ENCODE measurements at regions not wholly inside any gene's neighbourhood (a gene's known extent, or its start where the extent isn't known, plus 50 kb on each side); places are given as distances from the start of the nearest gene placed in this dataset.

- DNase-seq (ENCODE audit: extremely low read depth in 1 of 11, low read depth in 9 of 11, low spot score in 4 of 11): no peak
These were observed 145.3 kb downstream of the CD47 start for GRCh38 chr3:107945417-107946094.

DNA sequence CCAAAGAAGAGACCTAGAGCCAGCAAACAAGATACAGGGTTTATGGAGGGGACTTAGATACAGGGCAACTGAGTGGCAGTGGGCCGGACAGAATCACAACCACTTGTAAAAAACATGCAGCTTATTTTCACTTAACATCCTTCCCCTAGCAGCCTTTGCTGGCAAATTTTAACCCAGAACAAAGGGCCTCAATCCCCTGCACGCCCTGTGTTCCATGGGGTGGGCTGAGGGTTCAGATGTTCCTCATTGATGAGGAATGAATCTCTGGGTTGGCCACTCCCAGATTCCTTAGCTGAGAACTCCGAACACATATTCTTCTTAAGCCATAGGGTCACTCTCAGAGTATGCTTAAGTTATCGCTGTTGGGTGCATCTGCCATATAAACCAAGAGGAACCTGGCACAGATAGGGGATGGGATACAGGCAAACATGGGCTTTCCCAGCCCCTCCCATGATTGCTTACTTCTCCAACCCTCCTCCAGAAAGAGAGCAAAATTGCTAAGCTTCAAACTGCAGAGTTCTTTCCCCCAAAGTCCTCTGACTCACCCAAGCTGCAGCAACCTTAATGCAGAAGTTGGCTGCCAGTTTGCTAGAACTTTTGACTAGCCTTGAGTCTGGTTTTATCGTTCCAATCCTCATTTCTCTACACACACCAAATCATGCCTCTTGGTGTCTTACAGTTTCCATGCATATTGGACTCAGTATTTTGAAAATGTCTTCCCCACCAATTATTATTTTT is 146.9 kb downstream of the CD47 start:
- DNase-seq (ENCODE audit: extremely low read depth in 1 of 11, low read depth in 9 of 11, low spot score in 4 of 11): no peak

DNA sequence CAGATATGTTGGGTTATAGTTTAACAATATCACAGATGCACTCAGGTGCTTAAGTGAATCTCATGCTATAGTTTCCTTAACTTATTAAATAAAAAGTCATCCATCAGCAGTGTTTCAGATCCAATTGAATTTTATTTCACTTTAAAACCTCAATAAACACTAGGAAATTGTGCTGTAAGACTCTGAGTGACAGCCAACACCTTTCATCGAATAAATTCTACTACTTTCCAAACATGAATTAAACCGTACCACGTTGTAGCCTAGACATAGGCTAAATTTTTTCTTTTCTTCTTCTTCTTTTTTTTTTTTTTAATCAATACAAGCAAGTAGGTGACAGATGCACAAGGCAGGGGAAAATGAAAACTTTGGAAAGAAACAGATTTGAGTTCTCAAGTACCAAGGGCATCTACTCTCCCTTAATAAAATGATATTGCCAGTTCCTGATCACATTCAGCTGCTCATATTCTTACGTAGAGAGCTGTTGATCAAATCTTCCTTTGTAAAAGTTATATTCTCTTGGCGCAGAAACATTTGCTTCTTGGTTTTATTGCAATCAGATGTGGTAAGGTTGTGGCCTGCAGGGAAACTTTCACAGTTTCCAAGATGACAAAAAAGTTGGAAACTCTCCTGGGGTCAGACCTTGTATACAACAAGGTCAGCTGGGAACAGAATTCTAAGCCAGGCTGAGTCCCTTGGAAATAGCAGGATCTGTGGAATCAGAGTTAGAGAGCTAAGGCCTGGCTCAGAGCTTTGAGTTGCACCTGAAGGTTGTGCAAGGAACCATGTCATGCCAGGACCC is 147.7 kb downstream of the CD47 start:
- no peak for DNase-seq (ENCODE audit: extremely low read depth in 1 of 11, low read depth in 9 of 11, low spot score in 4 of 11)

- DNase-seq (ENCODE audit: extremely low read depth in 1 of 11, low read depth in 9 of 11, low spot score in 4 of 11): no peak
These were observed 148.6 kb downstream of the CD47 start for GRCh38 chr3:107942244-107942643.

DNA sequence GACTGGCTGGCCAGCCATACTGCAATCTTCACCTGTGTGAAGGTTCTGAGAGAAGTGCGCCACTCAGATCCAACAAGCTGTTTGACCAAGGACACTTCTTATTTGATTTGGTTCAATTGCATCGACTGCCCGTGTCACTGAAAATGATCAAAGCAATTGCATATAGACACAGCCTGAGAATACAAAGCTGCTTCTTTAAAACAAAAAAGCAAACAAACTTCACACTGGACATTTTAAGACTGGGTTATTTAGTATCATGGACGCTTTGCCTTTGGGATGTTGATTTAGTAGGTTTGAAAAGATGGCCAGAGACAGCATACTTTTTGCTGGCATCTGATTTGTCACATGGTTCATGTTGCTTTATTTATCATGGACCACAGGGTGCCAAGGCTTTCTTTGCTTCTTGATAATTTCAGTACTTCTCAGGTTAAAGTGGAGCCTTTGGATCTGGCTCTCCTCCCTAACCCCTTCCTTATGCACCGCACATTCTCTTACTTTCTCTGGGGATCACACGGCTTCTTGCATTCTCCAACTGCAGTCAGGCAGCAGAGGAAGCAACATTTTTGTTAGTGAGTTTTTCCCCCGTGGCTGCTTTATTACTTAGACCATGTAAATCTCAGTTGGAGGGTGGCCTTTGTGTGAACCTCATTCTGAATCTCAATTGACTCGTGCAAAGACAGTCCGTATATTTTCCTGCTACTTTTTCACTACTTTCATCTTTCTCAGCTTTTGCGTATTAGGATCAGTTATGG is 151.0 kb downstream of the CD47 start:
- no peak for DNase-seq (ENCODE audit: extremely low read depth in 1 of 11, low read depth in 9 of 11, low spot score in 4 of 11)

GRCh38 chr3:107938143-107938542 is 152.7 kb downstream of the CD47 start:
- peak in 1 of 11 donors; percentile 22 for DNase-seq (ENCODE audit: extremely low read depth in 1 of 11, low read depth in 9 of 11, low spot score in 4 of 11)

DNA sequence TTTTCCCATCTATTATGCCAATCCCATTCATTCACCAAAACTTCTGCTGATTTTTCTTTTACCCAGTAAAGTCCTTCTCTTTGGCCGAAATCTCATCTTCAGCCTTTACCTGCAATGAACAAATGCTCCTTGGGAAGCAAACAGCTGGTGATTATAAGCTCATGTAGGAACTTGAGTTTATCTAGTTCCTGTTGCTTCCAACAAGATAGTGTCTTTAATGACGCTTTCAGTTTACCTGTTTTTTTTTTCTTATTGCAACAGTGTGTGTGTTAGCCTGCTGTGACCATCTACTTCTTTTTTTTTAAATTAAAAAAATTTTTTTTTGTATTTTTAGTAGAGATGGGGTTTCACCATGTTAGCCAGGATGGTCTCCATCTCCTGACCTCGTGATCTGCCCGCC is 156.0 kb downstream of the CD47 start:
- DNase-seq (ENCODE audit: extremely low read depth in 1 of 11, low read depth in 9 of 11, low spot score in 4 of 11): no peak

GRCh38 chr3:107933450-107933849 is 157.4 kb downstream of the CD47 start:
- DNase-seq (ENCODE audit: extremely low read depth in 1 of 11, low read depth in 9 of 11, low spot score in 4 of 11): no peak

DNA sequence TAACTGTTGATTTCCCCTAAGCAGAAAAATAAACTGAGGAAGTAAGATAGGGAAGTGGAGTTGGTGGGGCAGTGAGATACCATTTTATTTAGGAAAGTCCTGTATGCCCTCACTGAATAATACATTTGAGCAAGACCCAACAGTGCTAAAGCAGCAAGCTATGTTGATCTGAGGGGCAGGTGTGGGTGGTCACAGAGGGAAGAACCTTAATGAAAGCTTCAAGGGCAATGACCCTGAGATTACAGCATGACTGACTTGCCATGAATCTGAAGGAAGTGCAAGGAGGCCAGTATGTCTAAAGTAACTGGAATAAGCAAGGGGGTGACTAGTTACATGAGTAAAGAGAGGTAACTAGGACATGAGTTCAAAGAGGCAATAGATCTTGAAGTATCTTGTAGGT is 159.5 kb downstream of the CD47 start:
- DNase-seq (ENCODE audit: extremely low read depth in 1 of 11, low read depth in 9 of 11, low spot score in 4 of 11): no peak

- DNase-seq (ENCODE audit: extremely low read depth in 1 of 11, low read depth in 9 of 11, low spot score in 4 of 11): no peak
These were observed 161.7 kb downstream of the CD47 start for GRCh38 chr3:107929088-107929487.

GRCh38 chr3:107928084-107928445 is 162.8 kb downstream of the CD47 start:
- peak in 6 of 11 donors; percentile 4 to 24 (median 6) for DNase-seq (ENCODE audit: extremely low read depth in 1 of 11, low read depth in 9 of 11, low spot score in 4 of 11)

DNA sequence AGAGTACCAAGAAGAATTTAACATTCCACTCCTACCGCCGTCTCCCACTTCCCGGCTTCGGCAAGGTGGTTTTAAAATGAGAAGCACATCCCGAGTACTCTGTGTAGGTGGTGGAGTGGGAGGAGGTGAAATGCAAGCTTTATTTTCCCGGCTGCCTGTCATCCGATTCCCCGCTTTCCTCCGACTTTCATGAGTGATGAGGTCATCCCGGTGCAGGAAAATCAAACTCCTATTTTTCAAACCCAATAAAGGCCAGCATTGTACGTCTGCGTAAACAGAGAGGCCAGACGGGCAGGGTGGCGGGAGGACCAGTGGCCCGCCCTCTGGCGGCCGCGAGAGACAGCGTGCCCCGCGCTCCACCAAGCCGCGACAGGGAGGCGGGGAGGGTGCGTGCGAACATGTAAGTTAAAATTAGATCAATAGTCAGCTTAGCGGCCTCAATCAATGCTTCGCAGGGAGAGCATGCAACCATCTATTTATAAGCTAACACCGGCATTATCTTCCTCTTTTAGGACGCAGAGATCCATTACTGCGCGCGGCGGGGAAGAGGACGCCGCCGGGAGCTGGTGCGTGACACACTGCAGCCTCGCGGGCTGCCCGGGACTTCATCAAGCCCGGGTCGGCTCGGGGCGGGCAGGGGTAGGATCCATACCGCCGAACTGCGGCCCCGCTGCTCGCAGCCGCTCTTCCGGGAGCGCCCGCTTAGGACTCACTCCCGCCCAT is 163.3 kb downstream of the CD47 start:
- DNase-seq (ENCODE audit: extremely low read depth in 1 of 11, low read depth in 9 of 11, low spot score in 4 of 11): peak; percentile 33 to 62 (median 51)

GRCh38 chr3:107925851-107926250 is 165.0 kb downstream of the CD47 start:
- DNase-seq (ENCODE audit: extremely low read depth in 1 of 11, low read depth in 9 of 11, low spot score in 4 of 11): no peak

GRCh38 chr3:107921038-107921437 is 169.8 kb downstream of the CD47 start:
- no peak for DNase-seq (ENCODE audit: extremely low read depth in 1 of 11, low read depth in 9 of 11, low spot score in 4 of 11)

GRCh38 chr3:107920538-107920937 is 170.3 kb downstream of the CD47 start:
- no peak for DNase-seq (ENCODE audit: extremely low read depth in 1 of 11, low read depth in 9 of 11, low spot score in 4 of 11)

GRCh38 chr3:107919239-107919638 is 171.6 kb downstream of the CD47 start:
- no peak for DNase-seq (ENCODE audit: extremely low read depth in 1 of 11, low read depth in 9 of 11, low spot score in 4 of 11)

- DNase-seq (ENCODE audit: extremely low read depth in 1 of 11, low read depth in 9 of 11, low spot score in 4 of 11): no peak
These were observed 174.7 kb downstream of the CD47 start for GRCh38 chr3:107916171-107916570.

GRCh38 chr3:107915706-107916105 is 175.1 kb downstream of the CD47 start:
- DNase-seq (ENCODE audit: extremely low read depth in 1 of 11, low read depth in 9 of 11, low spot score in 4 of 11): no peak

DNA sequence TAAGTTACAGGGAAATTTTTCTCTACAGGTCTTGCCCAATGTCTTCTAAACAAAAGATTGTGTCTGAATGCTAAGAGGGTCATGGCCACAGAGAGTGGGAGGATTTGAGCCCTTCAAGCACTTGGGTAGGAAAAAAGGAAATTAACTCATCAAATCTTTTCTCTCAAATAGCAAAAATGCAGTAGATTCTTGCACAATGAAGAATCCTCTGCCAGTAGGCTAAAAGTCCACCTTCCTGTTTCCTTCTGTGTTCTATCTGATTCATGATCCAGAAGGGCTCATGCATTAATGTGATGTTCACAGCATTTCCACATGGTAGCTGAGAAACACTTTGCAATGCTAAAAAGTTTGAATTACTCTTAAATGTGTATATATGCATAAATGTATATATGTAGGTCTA is 177.1 kb downstream of the CD47 start:
- DNase-seq (ENCODE audit: extremely low read depth in 1 of 11, low read depth in 9 of 11, low spot score in 4 of 11): no peak

All from renal cortex interstitium (tissue), 11 donors.